GM12891 (cell line): ENCODE measurements at regions not wholly inside any gene's neighbourhood (a gene's known extent, or its start where the extent isn't known, plus 50 kb on each side); places are given as distances from the start of the nearest gene placed in this dataset.

ENCODE experiments used
- POLR2A ChIP-seq: IDR thresholded peaks from 2 replicates; pipeline ENCODE4 v1.6.1; 2011; ENCODE audit warnings: low read depth, low read length, control low read depth
- POLR2AphosphoS5 ChIP-seq: IDR thresholded peaks from 2 replicates; pipeline ENCODE4 v1.6.1; 2011; ENCODE audit warnings: low read depth, low read length, control low read depth
- TAF1 ChIP-seq: IDR thresholded peaks from 2 replicates; pipeline ENCODE4 v1.6.1; 2011; ENCODE audit warnings: low read depth, low read length, control low read depth

DNA sequence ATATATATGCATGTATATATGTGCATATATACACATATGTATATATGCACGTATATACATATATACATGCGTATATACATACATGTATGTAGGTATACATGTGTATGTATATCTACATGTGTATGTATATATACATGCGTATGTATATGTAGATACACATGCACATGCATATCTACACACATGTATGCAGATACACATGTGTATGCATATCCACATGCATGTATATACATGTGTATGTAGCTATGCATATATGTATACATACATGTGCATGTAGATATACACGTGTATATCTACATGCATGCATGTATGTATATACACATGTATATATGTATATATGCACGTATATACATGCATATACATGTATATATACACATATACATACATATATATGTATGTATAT lies 95.8 kb upstream of the STEAP4 start:
- no peak for TF ChIP-seq POLR2AphosphoS5
- TF ChIP-seq POLR2A = no peak
- TF ChIP-seq TAF1 = no peak
